ENCODE measurements at regions not wholly inside any gene's neighbourhood (a gene's known extent, or its start where the extent isn't known, plus 50 kb on each side); places are given as distances from the start of the nearest gene placed in this dataset.
A peak's percentile ranks its signal among the peaks of the same experiment; 100 is the strongest.

DNA sequence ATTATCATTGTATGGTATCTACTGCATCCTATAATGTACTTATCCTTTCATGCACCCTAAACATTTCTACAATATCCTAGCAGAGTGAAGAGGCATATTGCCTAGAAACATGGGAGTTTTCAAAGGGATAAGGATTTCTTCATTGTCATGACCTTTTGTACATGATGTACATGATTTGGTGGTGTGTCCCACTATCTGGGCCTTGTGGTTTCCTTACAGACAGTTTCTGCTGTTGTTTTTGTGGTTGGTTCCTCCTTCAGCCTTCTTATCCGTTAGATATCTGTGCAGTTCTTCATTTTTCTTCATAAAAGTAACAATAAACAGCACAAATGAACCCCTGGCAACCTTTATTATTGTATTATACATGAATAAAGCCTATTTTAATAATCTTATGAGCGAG lies 70.4 kb upstream of the BACH1 start:
- DNase-seq = no peak

GRCh38 chr21:29230551-29231261 lies 68.0 kb upstream of the BACH1 start:
- DNase-seq = peak in 1 of 2 donors; percentile 64

DNA sequence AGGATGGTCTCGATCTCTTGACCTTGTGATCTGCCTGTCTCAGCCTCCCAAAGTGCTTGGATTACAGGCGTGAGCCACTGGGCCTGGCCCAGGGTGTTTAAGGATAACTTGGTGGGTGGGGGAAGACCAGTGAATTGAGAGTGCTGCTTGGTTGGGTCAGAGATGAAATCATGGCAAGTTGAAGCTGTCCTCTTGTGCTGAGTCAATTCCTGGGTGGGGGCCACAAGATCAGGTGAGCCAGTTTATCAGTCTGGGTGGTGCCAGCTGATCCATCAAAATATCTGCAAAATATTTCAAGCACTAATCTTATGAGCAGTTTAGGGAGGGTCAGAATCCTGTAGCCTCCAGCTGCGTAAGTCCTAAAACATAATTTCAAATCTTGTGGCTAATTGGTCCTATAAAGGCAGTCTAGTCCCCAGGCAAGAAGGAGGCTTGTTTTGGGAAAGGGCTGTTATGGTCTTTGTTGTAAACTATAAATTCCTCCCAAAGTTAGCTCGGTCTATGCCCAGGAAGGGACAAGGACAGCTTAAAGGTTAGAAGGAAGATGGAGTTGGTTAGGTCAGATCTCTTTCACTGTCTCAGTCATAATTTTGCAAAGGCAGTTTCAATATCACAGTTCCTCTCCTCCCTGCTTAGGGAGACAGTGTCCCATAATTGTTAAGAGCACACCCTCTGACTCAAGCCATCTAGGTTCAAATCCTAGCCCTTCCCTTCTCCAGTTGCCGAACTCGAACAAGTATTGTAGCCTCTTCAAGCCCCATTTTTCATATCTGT lies 66.8 kb upstream of the BACH1 start:
- peak; percentile 50 to 85 for DNase-seq

DNA sequence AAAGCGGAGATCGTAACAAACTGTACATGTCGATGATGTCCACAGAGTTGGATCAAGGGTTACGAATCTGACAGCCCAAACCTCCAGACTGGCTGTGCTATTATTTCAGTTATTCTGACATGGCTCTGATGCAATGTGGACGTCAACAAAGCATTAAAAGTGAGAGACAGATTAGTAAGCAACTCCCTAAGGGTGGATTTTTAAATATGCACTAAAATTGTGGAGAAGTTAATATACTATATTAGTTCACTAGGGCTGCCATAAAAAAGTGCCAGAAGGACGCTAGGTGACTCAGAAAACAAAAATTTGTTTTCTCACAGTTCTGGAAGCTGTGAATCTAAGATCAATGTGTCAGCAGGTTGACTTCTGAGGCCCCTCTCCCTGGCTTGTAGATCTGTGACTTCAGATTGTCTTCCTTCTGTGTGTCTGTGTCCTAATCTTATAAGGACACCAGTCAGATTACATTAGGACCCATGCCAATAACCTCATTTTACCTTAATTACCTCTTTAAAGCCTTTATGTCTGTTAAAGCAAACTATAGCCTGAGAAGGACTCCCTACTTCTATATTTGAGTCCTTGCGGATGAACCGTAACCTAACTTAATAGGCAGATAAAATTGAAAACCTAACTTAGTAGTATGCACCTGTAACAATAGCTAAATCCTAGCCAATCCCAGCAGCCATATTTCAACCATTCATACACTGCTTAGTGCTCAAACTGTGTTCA lies 66.0 kb upstream of the BACH1 start:
- no peak for DNase-seq

- DNase-seq = peak; percentile 78 to 89
Observed at GRCh38 chr21:29233256-29233546, 65.5 kb upstream of the BACH1 start.

- peak in 1 of 2 donors; percentile 68 for DNase-seq
Observed at GRCh38 chr21:29233611-29234540, 64.8 kb upstream of the BACH1 start.

DNA sequence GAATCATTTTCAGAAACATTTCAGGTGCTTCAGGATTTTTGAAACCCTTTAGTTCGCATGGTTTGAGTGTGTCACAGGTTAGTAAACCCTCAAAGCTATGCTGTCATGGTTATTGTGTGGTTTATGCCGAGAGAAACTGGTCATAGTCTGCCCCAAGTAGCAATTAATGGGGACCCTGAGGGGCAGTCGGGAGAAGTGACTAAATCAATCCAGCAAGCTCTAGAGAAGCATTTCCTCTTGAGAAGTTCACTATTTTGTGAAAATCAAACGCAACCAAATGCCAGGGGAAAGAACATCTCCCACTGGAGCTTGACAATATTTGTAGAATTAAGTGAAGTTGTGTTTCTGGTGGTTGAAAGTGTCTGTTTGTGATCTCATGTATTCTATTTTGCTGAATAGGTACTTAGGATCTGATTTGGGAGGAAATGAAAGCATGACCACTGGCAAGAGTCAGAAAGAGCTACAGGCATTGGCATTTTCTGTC lies 63.0 kb upstream of the BACH1 start:
- peak in 1 of 2 donors; percentile 55 for DNase-seq

DNA sequence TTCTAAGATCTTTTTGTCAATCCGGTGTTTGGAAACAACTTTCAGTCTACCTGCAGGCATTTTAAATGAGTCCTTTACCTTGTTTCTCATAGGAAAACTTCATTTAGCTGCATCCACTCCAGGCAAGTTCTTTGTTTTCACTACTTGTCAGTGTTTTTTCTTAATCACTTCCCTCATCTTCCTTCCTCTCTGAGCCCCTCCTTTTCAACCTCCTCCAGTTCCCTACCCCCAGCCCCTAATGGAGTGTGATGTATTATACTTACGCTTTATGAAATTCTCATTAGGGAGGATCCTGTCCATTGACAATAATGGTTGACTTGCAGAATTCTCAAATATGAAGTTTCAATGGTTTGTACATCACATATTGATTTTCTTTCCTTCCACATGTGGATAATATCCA lies 62.5 kb upstream of the BACH1 start:
- peak in 1 of 2 donors; percentile 31 for DNase-seq

DNA sequence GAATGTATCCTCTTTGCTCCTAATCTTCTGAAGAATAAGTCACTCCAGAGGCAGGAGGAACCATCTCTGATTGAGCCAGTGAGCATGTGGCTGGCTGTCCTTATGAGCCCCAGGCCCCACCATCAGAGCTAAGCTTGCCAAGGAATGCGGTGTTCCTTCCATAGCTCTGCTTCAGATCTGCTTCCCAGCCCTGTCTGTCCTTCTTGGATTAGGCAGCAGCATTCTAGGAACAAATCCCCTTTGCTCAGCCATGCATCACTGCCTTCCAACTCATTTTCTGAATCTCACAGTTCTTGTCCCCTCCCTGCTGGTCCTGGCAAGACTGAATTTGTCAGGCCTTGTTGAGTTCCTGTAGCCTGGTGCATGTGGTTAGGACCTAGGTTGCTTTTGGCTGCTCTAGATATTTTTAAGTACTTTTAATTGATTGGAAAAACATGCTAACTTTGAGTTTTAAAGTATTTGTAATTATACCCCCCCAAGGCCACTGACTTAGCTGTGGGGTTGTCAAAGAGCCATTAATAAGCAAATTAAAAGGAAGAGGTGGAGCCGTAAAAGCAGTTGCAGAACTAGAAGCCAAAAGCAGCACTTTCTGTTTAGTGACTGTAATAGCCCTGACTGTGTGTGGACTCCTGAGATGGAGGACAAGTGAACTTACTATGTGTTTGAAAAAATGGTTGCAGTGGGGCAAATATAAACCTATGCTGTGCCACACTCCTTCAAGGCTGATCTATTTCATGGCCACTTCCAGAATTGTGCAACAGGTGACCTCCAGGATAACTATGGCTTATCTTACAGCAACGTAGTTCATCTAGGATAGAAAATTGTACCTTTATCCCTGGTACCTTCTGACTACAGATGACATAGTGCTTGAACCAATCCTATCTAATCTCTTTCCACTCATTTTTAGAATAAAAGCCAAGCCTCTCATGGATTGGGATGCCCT lies 61.3 kb upstream of the BACH1 start:
- peak in 1 of 2 donors; percentile 54 for DNase-seq

GRCh38 chr21:29238053-29238966 lies 60.4 kb upstream of the BACH1 start:
- peak; percentile 53 to 57 for DNase-seq

- DNase-seq = peak in 1 of 2 donors; percentile 55
Observed at GRCh38 chr21:29238967-29239290, 59.8 kb upstream of the BACH1 start.

DNA sequence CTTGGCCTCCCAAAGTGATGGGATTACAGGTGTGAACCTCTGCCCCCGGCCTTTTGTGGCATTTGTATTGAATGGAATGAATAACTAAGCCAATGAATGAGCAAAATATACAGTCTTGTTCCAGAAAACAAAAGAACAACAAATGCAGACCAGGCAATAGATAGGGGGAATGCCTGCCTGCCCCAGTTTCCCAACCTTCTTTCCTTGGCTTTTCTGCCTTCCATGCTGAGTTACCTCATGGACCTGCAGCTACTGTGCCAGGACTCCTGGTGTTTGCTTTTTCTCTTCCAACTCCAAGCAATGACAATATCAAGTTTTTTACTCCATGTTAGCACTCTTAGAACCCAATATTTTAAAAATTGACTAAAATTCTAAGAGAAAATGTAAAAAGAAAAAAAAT lies 58.6 kb upstream of the BACH1 start:
- no peak for DNase-seq

DNA sequence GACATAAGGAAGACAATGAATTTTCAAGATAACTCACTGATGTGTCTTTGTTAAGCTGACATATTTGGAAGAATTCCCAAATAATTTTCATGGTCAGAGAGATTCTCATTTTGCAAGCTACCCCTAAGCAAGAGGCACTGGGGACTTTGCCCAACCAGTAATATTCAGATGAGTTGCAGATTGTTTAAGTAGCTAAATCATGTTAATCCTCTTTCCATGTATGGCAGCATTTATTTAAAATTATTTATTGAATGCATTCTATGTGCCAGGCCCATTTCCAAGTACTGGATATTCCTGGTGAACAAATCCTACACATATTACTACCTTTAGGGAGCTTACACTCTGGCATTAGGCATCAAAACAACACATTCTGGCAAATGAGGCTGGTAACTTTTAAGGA lies 56.5 kb upstream of the BACH1 start:
- no peak for DNase-seq

DNA sequence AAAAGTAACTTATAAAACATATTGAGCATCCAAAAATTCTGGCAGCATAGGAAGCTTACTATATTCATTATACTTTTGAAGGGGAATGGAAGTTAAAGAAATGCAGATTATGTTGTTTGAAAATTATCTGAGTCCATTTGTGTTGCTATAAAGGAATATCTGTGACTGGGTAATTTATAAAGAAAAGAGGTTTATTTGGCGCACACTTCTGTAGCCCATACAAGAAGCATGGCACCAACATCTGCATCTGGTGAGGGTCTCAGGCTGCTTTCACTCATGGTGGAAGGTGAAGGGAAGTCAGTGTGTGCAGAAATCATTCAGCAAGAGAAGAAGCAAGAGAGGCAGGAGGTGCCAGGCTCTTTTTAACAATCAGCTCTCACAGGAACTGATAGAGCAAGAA lies 55.5 kb upstream of the BACH1 start:
- no peak for DNase-seq

GRCh38 chr21:29245104-29245643 lies 53.5 kb upstream of the BACH1 start:
- DNase-seq = peak; percentile 75 to 94

GRCh38 chr21:29245863-29246262 lies 52.9 kb upstream of the BACH1 start:
- no peak for DNase-seq

GRCh38 chr21:29246614-29247013 lies 52.1 kb upstream of the BACH1 start:
- no peak for DNase-seq

GRCh38 chr21:29248124-29248523 lies 50.6 kb upstream of the BACH1 start:
- DNase-seq = peak; percentile 89 to 96

All from inflammatory macrophage treated with lipopolysaccharide for 1 hour (primary cell).